MCF 10A (cell line): ENCODE measurements at regions not wholly inside any gene's neighbourhood (a gene's known extent, or its start where the extent isn't known, plus 50 kb on each side); places are given as distances from the start of the nearest gene placed in this dataset.
A peak's percentile ranks its signal among the peaks of the same experiment; 100 is the strongest.

Experiments used
- BruUV-seq: library from RNA; stranded (reverse); fragments of 400-500 nt; replicated peaks from 2 replicates; lab custom pipeline; 2021; lab: Mats Ljungman, UMichigan
- CTCF ChIA-PET: fragments of 300-600 bp; sonication (Branson Sonifier 250); formaldehyde crosslinking; extraction: SDS; loops from one replicate; lab custom pipeline; 2021; ENCODE audit warnings: antibody characterized with exemption, inconsistent platforms; lab: Yijun Ruan, JAX
- POLR2A ChIA-PET: fragments of 300-600, 350-650 bp; sonication (Branson Sonifier 250); formaldehyde crosslinking; extraction: SDS; loops from one replicate; lab custom pipeline; 2020; ENCODE audit warnings: antibody characterized with exemption, inconsistent platforms; lab: Yijun Ruan, JAX
- DNase-seq: peaks from one replicate; pipeline ENCODE4 v3.0.0-alpha.2; 2018; ENCODE audit not compliant: unreplicated experiment
- H3K27ac Mint-ChIP-seq: one replicate; pipeline ENCODE4 v1.8.0; 2022; ENCODE audit warnings: mild to moderate bottlenecking, low read depth, mixed read lengths; ENCODE audit not compliant: unreplicated experiment
- H3K27me3 Mint-ChIP-seq: one replicate; pipeline ENCODE4 v1.8.0; 2022; ENCODE audit warnings: mixed read lengths; ENCODE audit not compliant: insufficient read depth, unreplicated experiment
- H3K36me3 Mint-ChIP-seq: one replicate; pipeline ENCODE4 v1.8.0; 2022; ENCODE audit warnings: mild to moderate bottlenecking, moderate library complexity, mixed read lengths; ENCODE audit not compliant: insufficient read depth, unreplicated experiment
- H3K4me1 Mint-ChIP-seq: one replicate; pipeline ENCODE4 v1.8.0; 2022; ENCODE audit warnings: mixed read lengths; ENCODE audit not compliant: insufficient read depth, unreplicated experiment
- H3K4me3 Mint-ChIP-seq: one replicate; pipeline ENCODE4 v1.8.0; 2022; ENCODE audit warnings: mild to moderate bottlenecking, moderate library complexity, mixed read lengths; ENCODE audit not compliant: unreplicated experiment
- H3K9me3 Mint-ChIP-seq: one replicate; pipeline ENCODE4 v1.8.0; 2022; ENCODE audit warnings: mixed read lengths; ENCODE audit not compliant: unreplicated experiment
- intact Hi-C: fragments of 100-400 bp; cut with micrococcal nuclease; formaldehyde crosslinking; loops from 2 replicates; pipeline ENCODE4 v1.14.1; 2022
- TF ChIP-seq, protein P1 (sequence below): fragments of 200-600 bp; IDR thresholded peaks from one replicate; pipeline ENCODE4 v1.8.0; 2022; ENCODE audit warnings: antibody characterized with exemption, mild to moderate bottlenecking; ENCODE audit not compliant: unreplicated experiment

DNA sequence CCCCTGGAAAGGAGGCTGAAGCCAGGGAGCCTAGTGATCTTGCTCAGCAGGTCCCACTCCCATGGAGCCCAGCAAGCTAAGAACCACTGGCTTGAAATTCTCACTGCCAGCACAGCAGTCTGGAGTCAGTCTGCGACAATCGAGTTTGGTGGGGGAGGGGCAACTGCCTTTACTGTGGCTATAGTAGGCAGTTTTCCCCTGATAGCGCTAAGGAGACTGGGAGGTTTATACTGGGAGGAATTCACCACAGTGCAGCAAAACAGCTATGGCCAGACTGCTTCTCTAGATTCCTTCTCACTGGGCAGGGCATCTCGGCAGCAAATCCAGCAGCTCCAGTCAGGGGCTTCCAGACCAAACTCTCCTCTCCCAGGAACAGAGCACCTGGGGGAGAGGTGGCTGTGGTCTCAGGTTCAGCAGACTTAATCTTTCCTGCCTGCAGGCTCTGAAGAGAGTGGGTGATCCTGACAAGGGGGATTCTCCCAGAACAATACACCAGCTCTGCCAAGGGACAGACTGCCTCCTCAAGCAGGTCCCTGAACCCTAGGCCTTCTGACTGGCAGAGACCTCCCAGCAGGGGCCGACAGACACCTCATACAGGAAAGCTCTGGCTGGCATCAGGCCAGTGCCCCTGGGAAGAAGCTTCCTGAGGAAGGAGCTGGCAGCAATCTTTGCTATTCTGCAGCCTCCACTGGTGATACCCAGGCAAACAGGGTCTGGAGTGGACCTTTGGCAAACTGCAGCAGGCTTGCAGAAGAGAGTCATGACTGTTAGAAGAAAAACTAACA, 548.5 kb upstream of the NEGR1 start:
- peaks cover 9% of the 10 kb centered on the region for H3K4me1 Mint-ChIP-seq

DNA sequence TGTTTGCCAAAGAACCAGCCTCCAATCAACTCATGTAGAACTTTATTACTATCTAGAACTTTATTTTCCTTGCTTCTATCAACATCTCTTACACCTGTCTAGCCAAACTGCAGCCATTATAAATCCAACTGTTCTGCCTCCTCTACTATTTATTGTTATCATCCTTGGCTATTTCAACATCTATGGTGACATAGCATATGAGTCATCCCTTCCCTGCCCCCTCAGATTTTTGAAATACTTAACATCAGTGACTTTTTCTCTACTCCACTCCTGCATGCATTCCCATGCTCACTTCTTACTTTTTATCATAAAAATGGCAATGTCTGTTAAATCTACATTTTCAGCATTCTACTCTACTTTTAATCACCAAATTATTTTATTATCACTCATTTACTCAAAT, 544.9 kb upstream of the NEGR1 start:
- BruUV-seq: no TSS peak
- DNase-seq: peak; percentile 53
- POLR2A ChIA-PET: no interaction called here

More for the DNA sequence above, 548.5 kb upstream of the NEGR1 start:
- BruUV-seq: no TSS peak
- Mint-ChIP-seq H3K9me3 (peaks cover 22% of the 10 kb centered on the region), H3K36me3 (no peaks in the 10 kb centered on the region), H3K27me3 (no peaks in the 10 kb centered on the region), H3K27ac (no peak overlapping the region), H3K4me3 (no peak overlapping the region)
- intact Hi-C loops: no loop called here
- peak; percentile 4 for DNase-seq
- ChIA-PET CTCF (no interaction called here), POLR2A (no interaction called here)
- TF ChIP-seq, protein P1, sequence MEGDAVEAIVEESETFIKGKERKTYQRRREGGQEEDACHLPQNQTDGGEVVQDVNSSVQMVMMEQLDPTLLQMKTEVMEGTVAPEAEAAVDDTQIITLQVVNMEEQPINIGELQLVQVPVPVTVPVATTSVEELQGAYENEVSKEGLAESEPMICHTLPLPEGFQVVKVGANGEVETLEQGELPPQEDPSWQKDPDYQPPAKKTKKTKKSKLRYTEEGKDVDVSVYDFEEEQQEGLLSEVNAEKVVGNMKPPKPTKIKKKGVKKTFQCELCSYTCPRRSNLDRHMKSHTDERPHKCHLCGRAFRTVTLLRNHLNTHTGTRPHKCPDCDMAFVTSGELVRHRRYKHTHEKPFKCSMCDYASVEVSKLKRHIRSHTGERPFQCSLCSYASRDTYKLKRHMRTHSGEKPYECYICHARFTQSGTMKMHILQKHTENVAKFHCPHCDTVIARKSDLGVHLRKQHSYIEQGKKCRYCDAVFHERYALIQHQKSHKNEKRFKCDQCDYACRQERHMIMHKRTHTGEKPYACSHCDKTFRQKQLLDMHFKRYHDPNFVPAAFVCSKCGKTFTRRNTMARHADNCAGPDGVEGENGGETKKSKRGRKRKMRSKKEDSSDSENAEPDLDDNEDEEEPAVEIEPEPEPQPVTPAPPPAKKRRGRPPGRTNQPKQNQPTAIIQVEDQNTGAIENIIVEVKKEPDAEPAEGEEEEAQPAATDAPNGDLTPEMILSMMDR: no peak

DNA sequence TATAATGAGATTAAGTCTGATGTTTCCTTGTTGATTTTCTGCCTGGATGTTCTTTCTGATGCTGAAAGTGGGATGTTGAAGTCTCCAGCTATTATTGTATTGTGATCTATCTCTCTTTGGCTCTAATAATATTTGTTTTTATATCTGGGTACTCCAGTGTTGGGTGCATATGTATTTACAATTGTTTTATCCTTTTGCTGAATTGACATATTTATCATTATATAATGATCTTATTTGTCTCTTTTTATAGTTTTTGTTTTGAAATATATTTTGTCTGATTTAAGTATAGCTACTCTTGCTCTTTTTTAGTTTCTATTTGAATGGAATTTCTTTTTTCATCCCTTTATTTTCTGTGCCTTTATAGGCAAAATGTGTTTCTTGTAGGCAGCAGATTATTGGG, 522.2 kb upstream of the NEGR1 start:
- ChIA-PET POLR2A (no interaction called here), CTCF (no interaction called here)
- H3K4me1 Mint-ChIP-seq: no peaks in the 10 kb centered on the region
- no peaks in the 10 kb centered on the region for H3K9me3 Mint-ChIP-seq
- TF ChIP-seq, protein P1: no peak
- no peaks in the 10 kb centered on the region for H3K36me3 Mint-ChIP-seq
- no TSS peak for BruUV-seq
- no peak overlapping the region for H3K27ac Mint-ChIP-seq
- H3K4me3 Mint-ChIP-seq: no peak overlapping the region
- no peak for DNase-seq
- H3K27me3 Mint-ChIP-seq: no peaks in the 10 kb centered on the region
- intact Hi-C loops: no loop called here

More for the DNA sequence above, 544.9 kb upstream of the NEGR1 start:
- CTCF ChIA-PET: no interaction called here
- Mint-ChIP-seq H3K4me3 (no peak overlapping the region), H3K27me3 (no peaks in the 10 kb centered on the region), H3K36me3 (no peaks in the 10 kb centered on the region), H3K4me1 (peaks cover 9% of the 10 kb centered on the region), H3K9me3 (peaks cover 26% of the 10 kb centered on the region), H3K27ac (no peak overlapping the region)
- intact Hi-C loops: no loop called here
- TF ChIP-seq, protein P1: no peak

DNA sequence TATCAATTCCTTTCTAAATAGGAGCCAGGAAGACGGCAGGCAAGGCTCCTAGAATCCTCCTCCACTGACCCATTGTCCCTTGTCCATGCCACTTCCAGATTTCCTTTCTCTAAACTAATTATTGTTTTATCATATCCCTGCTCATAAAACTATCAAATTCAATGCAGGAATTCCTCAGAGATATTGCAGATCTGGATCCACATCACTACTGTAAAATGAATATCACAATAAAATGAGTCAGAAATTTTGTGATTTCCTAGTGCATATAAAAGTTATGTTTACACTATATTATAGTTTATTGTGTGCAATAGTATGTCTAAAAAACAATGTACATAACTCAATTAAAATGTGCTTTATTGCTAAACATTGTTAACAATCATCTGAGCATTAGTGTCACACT, 498.7 kb upstream of the NEGR1 start:
- Mint-ChIP-seq H3K27me3 (no peaks in the 10 kb centered on the region), H3K9me3 (no peaks in the 10 kb centered on the region), H3K4me3 (no peak overlapping the region), H3K36me3 (no peaks in the 10 kb centered on the region), H3K4me1 (no peaks in the 10 kb centered on the region), H3K27ac (no peak overlapping the region)
- no TSS peak for BruUV-seq
- intact Hi-C loops: no loop called here
- POLR2A ChIA-PET: no interaction called here
- CTCF ChIA-PET: no interaction called here
- TF ChIP-seq, protein P1: no peak
- no peak for DNase-seq
